Activated naive CD4-positive, alpha-beta T cell treated with anti-CD3 and anti-CD28 coated beads, Interleukin-2, amount 50 U/mL, for 72 hours (primary cell): ENCODE measurements at regions not wholly inside any gene's neighbourhood (a gene's known extent, or its start where the extent isn't known, plus 50 kb on each side); places are given as distances from the start of the nearest gene placed in this dataset.

Source experiments
- ATAC-seq, 2 donors: fragments of 150-1000 bp; cut with Tn5 transposase; 2 replicates each; pipeline ENCODE4 v1.10.0; 2021; ENCODE audit warnings: mild to moderate bottlenecking in 2 of 2, moderate library complexity in 2 of 2
- DNase-seq, 2 donors: peaks; one replicate each; pipeline ENCODE4 v3.0.0; 2021 to 2022; ENCODE audit warnings: low spot score in 2 of 2
- H3K27ac Mint-ChIP-seq, 2 donors: one replicate each; pipeline ENCODE4 v1.8.0; 2022; ENCODE audit warnings: mild to moderate bottlenecking in 2 of 2, mixed read lengths in 2 of 2
- H3K36me3 Mint-ChIP-seq, 2 donors: one replicate each; pipeline ENCODE4 v1.8.0; 2022; ENCODE audit warnings: mixed read lengths in 2 of 2
- H3K9me3 Mint-ChIP-seq, 2 donors: one replicate each; pipeline ENCODE4 v1.8.0; 2022; ENCODE audit warnings: mixed read lengths in 2 of 2

- Mint-ChIP-seq H3K36me3 (peaks cover 0 to 9% of the 10 kb centered on the region in 2 donors), H3K9me3 (peaks cover 15 to 16% of the 10 kb centered on the region in 2 donors), H3K27ac (no peak overlapping the region)
- ATAC-seq (no peak), DNase-seq (no peak)
Observed at GRCh38 chr20:11376420-11376819, 541.3 kb upstream of the BTBD3 start.

DNA sequence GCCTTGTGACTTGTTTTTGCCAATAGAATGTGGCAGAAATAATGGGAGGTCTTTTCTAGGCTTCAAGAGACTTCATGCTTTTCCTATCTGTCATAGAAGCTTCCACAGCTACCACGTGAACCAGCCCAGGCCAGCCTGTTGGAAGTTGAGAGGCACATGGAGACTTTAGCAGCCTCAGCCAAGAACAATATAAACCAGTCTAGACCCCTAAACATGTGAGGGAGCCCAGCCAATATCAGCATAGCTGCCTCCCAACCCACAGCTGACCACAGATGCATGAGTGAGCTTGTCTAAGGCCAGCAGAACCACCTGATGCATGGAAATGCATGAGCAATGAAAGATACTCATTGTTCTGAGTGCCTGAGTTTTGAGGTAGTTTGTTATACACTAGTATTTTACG is 540.7 kb upstream of the BTBD3 start:
- Mint-ChIP-seq H3K36me3 (peaks cover 0 to 14% of the 10 kb centered on the region in 2 donors), H3K27ac (no peak overlapping the region), H3K9me3 (peaks cover 16 to 18% of the 10 kb centered on the region in 2 donors)
- DNase-seq (no peak), ATAC-seq (no peak)

DNA sequence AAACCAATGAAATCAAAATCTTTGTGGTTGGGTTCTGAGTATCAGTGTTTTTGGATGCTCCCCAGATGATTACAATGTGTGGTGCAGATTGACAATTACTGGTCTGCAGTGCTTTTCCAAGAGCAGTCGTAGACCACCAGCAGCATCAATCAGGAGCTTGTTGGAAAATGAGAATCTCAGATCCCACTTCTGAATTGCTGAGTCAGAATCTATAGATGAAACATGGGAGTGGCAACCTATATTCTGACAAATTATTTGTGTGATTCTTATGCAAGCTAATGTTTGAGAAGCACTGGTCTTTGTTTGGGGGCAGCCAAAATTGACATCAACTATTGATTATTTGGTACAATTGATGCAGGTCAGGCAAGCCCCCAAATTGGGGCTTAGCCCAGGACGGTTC is 539.9 kb upstream of the BTBD3 start:
- DNase-seq (no peak), ATAC-seq (no peak)
- Mint-ChIP-seq H3K27ac (no peak overlapping the region), H3K36me3 (peaks cover 0 to 19% of the 10 kb centered on the region in 2 donors), H3K9me3 (peaks cover 24% of the 10 kb centered on the region in 2 donors)

- ATAC-seq (no peak), DNase-seq (no peak)
- H3K36me3 Mint-ChIP-seq = peaks cover 0 to 19% of the 10 kb centered on the region in 2 donors
- peaks cover 24 to 26% of the 10 kb centered on the region in 2 donors for H3K9me3 Mint-ChIP-seq
- no peak overlapping the region for H3K27ac Mint-ChIP-seq
Observed at GRCh38 chr20:11378252-11378651, 539.4 kb upstream of the BTBD3 start.

GRCh38 chr20:11379257-11380011 is 538.3 kb upstream of the BTBD3 start:
- H3K9me3 Mint-ChIP-seq = peaks cover 29 to 30% of the 10 kb centered on the region in 2 donors
- peaks cover 0 to 19% of the 10 kb centered on the region in 2 donors for H3K36me3 Mint-ChIP-seq
- ATAC-seq (no peak), DNase-seq (no peak)
- H3K27ac Mint-ChIP-seq = no peak overlapping the region

GRCh38 chr20:11380283-11380682 is 537.4 kb upstream of the BTBD3 start:
- no peak overlapping the region for H3K27ac Mint-ChIP-seq
- peaks cover 0 to 19% of the 10 kb centered on the region in 2 donors for H3K36me3 Mint-ChIP-seq
- ATAC-seq = no peak
- DNase-seq = no peak
- H3K9me3 Mint-ChIP-seq = peaks cover 29 to 30% of the 10 kb centered on the region in 2 donors

DNA sequence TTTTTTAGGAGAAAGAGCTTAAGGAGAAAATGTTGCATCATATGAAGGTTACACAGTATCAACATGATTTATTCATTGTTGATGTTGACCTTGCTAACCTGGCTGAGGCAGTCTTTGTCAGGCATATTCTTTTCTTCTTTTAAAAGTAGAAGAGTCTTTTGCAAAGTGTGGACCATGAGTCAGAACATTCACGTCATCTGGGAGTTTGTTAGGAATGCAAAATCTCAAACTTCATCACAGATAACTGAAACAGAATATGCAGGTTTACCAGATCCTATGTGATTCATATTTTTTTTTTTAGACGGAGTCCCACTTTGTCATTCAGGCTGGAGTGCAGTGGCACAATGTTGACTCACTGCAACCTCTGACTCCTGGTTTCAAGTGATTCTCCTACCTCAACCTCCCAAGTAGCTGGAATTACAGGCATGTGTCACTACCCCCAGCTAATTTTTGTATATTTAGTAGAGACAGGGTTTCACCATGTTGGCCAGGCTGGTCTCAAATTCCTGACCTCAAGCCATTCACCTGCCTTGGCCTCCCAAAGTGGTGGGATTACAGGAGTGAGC is 530.4 kb upstream of the BTBD3 start:
- DNase-seq = no peak
- no peak for ATAC-seq
- Mint-ChIP-seq H3K27ac (no peak overlapping the region), H3K9me3 (peaks cover 15% of the 10 kb centered on the region in 2 donors), H3K36me3 (peaks cover 0 to 2% of the 10 kb centered on the region in 2 donors)

DNA sequence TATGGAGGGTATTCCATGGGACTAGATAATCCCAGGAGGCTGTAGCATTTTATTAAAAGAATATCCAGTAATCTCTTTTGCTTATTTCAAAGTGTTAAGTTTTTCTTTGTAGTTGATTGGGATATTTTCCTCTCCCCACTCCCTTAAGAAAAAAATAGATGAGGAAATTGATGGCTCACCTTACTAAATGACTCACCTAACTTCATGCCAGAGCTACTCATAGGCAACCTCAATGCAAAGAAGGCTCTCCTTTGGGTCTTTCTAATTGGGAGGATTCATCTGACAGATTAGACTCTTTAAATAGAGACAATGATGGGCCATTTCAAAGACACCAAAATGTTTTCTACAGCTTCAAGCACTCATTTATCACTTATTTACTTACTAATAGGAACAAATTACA is 528.5 kb upstream of the BTBD3 start:
- ATAC-seq (no peak), DNase-seq (no peak)
- no peaks in the 10 kb centered on the region for H3K36me3 Mint-ChIP-seq
- no peak overlapping the region for H3K27ac Mint-ChIP-seq
- H3K9me3 Mint-ChIP-seq = peaks cover 6 to 7% of the 10 kb centered on the region in 2 donors

DNA sequence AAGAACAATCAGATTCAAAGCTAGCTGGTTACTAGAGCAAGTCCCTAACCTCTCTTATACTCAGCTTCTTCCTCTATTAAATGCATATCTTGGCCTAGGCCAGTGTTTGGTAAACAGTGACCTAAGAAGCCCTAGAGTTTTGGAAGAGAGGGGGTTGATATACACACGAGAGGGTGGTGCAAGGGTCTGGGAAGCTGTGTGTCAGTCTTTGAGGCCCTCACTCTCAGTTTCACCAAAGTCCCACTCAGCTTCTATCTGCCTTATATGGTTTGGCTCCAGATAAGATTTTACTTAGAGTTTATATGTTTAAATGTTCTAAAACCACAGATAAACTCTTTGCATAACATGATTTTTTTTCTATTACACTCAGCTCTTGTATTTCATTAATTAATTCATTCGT is 526.1 kb upstream of the BTBD3 start:
- H3K27ac Mint-ChIP-seq = no peak overlapping the region
- ATAC-seq (no peak), DNase-seq (no peak)
- H3K36me3 Mint-ChIP-seq = no peaks in the 10 kb centered on the region
- H3K9me3 Mint-ChIP-seq = peaks cover 4 to 10% of the 10 kb centered on the region in 2 donors

DNA sequence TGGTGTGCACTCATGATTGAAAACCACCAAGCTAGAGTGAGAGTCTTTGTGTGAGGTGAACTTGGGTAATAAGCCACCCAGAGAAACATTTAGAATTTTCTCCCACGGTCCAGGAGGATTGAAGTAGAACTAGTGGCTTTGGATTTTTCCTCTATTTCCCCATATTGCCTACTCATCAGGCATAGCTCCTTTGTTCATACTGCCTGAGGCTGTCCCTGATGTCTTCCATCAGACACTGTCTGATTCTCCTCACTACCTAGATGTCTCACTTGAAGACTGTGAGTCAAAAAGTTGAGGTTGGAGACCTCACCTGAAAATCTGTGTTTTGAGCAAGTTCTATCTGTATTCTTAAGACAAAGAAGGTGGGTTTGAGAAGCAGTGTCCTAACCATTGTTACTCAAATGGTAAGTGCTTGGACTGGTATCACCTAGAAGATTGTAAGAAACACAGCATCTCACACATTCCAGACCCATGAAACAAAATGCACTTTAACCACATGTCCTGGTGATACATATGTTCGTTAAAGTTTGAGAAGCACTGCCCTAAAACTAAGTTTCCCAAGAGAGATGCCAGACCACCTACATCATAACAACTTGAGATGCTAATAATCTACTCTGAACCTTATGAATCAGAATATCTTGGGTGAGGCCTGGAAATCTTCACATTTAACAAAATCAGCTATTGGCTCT is 523.4 kb upstream of the BTBD3 start:
- ATAC-seq = no peak
- Mint-ChIP-seq H3K36me3 (no peaks in the 10 kb centered on the region), H3K27ac (no peak overlapping the region), H3K9me3 (peaks cover 0 to 7% of the 10 kb centered on the region in 2 donors)
- no peak for DNase-seq

DNA sequence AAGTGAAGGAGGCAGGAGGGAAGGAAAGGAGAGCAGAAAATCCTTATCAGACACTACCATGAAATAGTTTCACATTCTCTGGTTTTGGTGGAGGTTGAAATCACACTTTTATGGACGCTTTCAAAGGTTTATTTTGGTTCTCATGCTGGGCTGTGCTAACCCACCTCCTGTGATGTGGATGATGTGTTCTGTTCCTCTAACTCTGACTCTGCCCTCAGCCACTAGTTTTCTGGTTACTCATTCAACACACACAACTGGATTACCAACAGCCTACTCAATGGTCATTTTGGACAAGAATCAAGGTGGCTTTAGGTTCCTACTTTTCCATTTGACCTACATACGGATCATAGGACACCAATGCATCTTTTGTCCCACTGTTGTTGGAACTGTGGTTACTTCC is 522.1 kb upstream of the BTBD3 start:
- Mint-ChIP-seq H3K36me3 (no peaks in the 10 kb centered on the region), H3K27ac (no peak overlapping the region), H3K9me3 (peaks cover 0 to 7% of the 10 kb centered on the region in 2 donors)
- DNase-seq (no peak), ATAC-seq (no peak)

DNA sequence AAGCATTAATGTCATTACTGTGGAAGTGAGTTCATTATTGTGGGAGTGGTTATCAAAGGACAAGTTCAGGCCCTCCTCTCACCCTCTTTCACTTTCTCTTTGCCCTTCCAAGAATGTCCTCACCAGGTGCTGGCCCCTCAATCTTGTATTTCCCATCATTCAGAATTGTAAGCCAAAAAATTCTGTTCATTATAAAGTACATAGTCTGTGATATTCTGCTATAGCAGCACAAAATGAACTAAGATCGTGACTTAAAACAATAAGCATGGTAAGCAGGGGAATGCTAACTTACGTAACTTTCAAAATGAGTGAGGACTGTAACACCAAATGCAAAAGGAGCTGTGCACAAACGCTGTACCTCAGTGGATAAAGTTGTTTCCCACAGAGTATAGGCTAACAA is 515.7 kb upstream of the BTBD3 start:
- H3K9me3 Mint-ChIP-seq = peaks cover 5 to 7% of the 10 kb centered on the region in 2 donors
- H3K27ac Mint-ChIP-seq = no peak overlapping the region
- H3K36me3 Mint-ChIP-seq = no peaks in the 10 kb centered on the region
- DNase-seq = no peak
- ATAC-seq = no peak

DNA sequence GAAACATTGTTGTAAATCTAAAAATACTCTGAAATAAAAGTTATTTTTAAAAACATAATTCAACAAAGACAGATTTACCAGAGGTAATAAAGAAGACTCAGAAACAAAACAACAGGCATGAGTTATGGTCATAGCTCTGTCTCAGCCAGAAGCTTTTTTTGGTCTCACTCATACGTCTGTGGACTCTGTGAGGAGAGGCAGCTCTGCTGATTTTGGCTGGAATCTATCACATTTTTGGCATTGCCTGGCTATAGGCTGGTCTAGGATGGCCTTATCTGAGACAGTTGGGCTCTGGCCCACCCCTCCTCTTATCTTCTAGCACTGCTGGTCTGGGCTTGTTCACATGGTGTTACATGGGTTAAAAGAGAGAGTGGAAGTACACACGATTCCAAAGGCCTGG is 514.0 kb upstream of the BTBD3 start:
- H3K36me3 Mint-ChIP-seq = no peaks in the 10 kb centered on the region
- H3K27ac Mint-ChIP-seq = no peak overlapping the region
- ATAC-seq = no peak
- H3K9me3 Mint-ChIP-seq = peaks cover 7 to 11% of the 10 kb centered on the region in 2 donors
- no peak for DNase-seq

- H3K36me3 Mint-ChIP-seq = no peaks in the 10 kb centered on the region
- peaks cover 11 to 12% of the 10 kb centered on the region in 2 donors for H3K9me3 Mint-ChIP-seq
Observed at GRCh38 chr20:11406877-11407276, 510.8 kb upstream of the BTBD3 start.

GRCh38 chr20:11409561-11409960 is 508.1 kb upstream of the BTBD3 start:
- peaks cover 22 to 23% of the 10 kb centered on the region in 2 donors for H3K9me3 Mint-ChIP-seq
- H3K27ac Mint-ChIP-seq = no peak overlapping the region
- no peak for ATAC-seq
- H3K36me3 Mint-ChIP-seq = no peaks in the 10 kb centered on the region
- DNase-seq = no peak

More at GRCh38 chr20:11406877-11407276, 510.8 kb upstream of the BTBD3 start:
- no peak for DNase-seq
- ATAC-seq = no peak
- no peak overlapping the region for H3K27ac Mint-ChIP-seq

- Mint-ChIP-seq H3K36me3 (no peaks in the 10 kb centered on the region), H3K9me3 (peaks cover 16 to 17% of the 10 kb centered on the region in 2 donors), H3K27ac (no peak overlapping the region)
- ATAC-seq (no peak), DNase-seq (no peak)
Observed at GRCh38 chr20:11411765-11412164, 505.9 kb upstream of the BTBD3 start.

- peaks cover 1 to 8% of the 10 kb centered on the region in 2 donors for H3K9me3 Mint-ChIP-seq
- no peak for DNase-seq
- no peak for ATAC-seq
- H3K27ac Mint-ChIP-seq = no peak overlapping the region
- no peaks in the 10 kb centered on the region for H3K36me3 Mint-ChIP-seq
Observed at GRCh38 chr20:11426948-11427347, 490.7 kb upstream of the BTBD3 start.
